ENCODE measurements at regions not wholly inside any gene's neighbourhood (a gene's known extent, or its start where the extent isn't known, plus 50 kb on each side); places are given as distances from the start of the nearest gene placed in this dataset.

DNA sequence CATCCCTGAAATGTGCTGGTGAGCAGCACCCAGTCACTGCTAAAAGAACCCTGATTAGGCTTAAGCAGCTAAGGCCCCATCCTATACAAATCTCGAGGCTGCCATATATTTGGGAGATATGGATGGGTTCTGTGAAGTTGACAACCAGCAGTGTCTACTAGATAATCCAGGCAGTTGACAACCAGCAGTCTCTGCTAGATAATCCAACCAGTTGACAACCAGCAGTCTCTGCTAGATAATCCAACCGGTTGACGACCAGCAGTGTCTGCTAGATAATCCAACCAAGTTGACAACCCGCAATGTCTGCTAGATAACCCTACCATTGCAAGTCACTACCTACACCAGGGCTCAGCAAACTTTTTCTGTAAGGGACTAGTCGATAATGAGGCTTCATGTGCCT lies 58.3 kb upstream of the KDM7A start:
- intact Hi-C loops (cut with micrococcal nuclease), result no loop called here
- no TSS peak for BruUV-seq (replicated peaks)
- Histone ChIP-seq H3K9me1 (replicated peaks; ENCODE audit: control insufficient read depth, extremely low read depth, insufficient read depth, low read length) (no peaks in the 10 kb centered on the region), H4K20me1 (replicated peaks; ENCODE audit: control insufficient read depth, extremely low read depth, insufficient read depth, low read length) (no peaks in the 10 kb centered on the region), H2AFZ (ENCODE audit: low read depth, low read length) (no peak overlapping the region), H3K9ac (replicated peaks; ENCODE audit: extremely low read depth, insufficient read depth, low read length) (no peak overlapping the region), H3K27me3 (ENCODE audit: control insufficient read depth in 2 of 2, insufficient read depth in 2 of 2, low read length in 2 of 2) (peaks cover 11 to 14% of the 10 kb centered on the region in 2 experiments), H3K9me3 (replicated peaks; ENCODE audit: control insufficient read depth, insufficient read depth, low read length) (no peaks in the 10 kb centered on the region), H3K4me3 (replicated peaks in 1 of 3; ENCODE audit: insufficient read depth in 1 of 3, low read depth in 1 of 3, low read length in 3 of 3) (no peak overlapping the region), H3K79me2 (ENCODE audit: control insufficient read depth, insufficient read depth, low read length) (no peaks in the 10 kb centered on the region), H3K27ac (ENCODE audit: insufficient read depth, low read depth, low read length) (no peak overlapping the region), H3K4me2 (ENCODE audit: insufficient read depth, low read length) (no peak overlapping the region), H3K36me3 (ENCODE audit: control insufficient read depth in 2 of 2, extremely low read depth in 1 of 2, insufficient read depth in 2 of 2, low read length in 2 of 2) (no peaks in the 10 kb centered on the region), H3K4me1 (ENCODE audit: control insufficient read depth, extremely low read depth, insufficient read depth, low read length) (peaks cover 5% of the 10 kb centered on the region)
- no peak for DNase-seq (ENCODE audit: low read depth, low spot score)
- dilution Hi-C loops (cut with MboI; ENCODE audit: extremely low pct_ligation_motif_present, low sequenced_read_pairs), result no loop called here
- CTCF ChIA-PET, result no interaction called here
- TF ChIP-seq POLR2AphosphoS5 (IDR thresholded peaks at IDR 0.05; ENCODE audit: insufficient read depth, low read depth, low read length) (no peak), JUN (IDR thresholded peaks at IDR 0.05; ENCODE audit: borderline replicate concordance, insufficient read depth, insufficient read length, low read depth) (no peak), GATA2 (IDR thresholded peaks at IDR 0.05; ENCODE audit: insufficient read depth, insufficient read length, low read depth, low read length) (no peak), MYC (IDR thresholded peaks at IDR 0.05; ENCODE audit: low read depth, low read length) (no peak), FOS (IDR thresholded peaks at IDR 0.05; ENCODE audit: borderline replicate concordance, insufficient read depth, low read length) (no peak), EZH2 (IDR thresholded peaks at IDR 0.05; ENCODE audit: borderline replicate concordance, low read depth, low read length, severe bottlenecking) (no peak), POLR2A (IDR thresholded peaks at IDR 0.05; ENCODE audit: low read depth, low read length) (no peak)
- TF ChIP-seq, protein P1, sequence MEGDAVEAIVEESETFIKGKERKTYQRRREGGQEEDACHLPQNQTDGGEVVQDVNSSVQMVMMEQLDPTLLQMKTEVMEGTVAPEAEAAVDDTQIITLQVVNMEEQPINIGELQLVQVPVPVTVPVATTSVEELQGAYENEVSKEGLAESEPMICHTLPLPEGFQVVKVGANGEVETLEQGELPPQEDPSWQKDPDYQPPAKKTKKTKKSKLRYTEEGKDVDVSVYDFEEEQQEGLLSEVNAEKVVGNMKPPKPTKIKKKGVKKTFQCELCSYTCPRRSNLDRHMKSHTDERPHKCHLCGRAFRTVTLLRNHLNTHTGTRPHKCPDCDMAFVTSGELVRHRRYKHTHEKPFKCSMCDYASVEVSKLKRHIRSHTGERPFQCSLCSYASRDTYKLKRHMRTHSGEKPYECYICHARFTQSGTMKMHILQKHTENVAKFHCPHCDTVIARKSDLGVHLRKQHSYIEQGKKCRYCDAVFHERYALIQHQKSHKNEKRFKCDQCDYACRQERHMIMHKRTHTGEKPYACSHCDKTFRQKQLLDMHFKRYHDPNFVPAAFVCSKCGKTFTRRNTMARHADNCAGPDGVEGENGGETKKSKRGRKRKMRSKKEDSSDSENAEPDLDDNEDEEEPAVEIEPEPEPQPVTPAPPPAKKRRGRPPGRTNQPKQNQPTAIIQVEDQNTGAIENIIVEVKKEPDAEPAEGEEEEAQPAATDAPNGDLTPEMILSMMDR (IDR thresholded peaks at IDR 0.05; ENCODE audit: extremely low read depth in 1 of 2, insufficient read depth in 1 of 2, low read depth in 1 of 2, low read length in 2 of 2), result no peak
- TF ChIP-seq, protein P2, sequence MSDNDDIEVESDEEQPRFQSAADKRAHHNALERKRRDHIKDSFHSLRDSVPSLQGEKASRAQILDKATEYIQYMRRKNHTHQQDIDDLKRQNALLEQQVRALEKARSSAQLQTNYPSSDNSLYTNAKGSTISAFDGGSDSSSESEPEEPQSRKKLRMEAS (IDR thresholded peaks at IDR 0.05; ENCODE audit: insufficient read depth, insufficient read length), result no peak
- POLR2A ChIA-PET, result no interaction called here
- no peak for FAIRE-seq
